T-helper 22 cell (primary cell): ENCODE measurements at regions not wholly inside any gene's neighbourhood (a gene's known extent, or its start where the extent isn't known, plus 50 kb on each side); places are given as distances from the start of the nearest gene placed in this dataset.
"Not testable (repeated sequence)": the region's sequence is repeated elsewhere in the genome, so short reads cannot be mapped to it uniquely, and the experiment has no call there.

Experiments used
- DNase-seq: peaks from one replicate; pipeline ENCODE4 v3.0.0-alpha.2; 2020; ENCODE audit warnings: low read depth

GRCh38 chr18:59057969-59058368 lies 81.7 kb upstream of the SEC11C start:
- DNase-seq: no peak

- no peak for DNase-seq
Measured at GRCh38 chr18:59059140-59059539, 80.5 kb upstream of the SEC11C start.

GRCh38 chr18:59060551-59060950 lies 79.1 kb upstream of the SEC11C start:
- no peak for DNase-seq

GRCh38 chr18:59061914-59062642 lies 77.6 kb upstream of the SEC11C start:
- DNase-seq: no peak

- DNase-seq: no peak
Measured at GRCh38 chr18:59062643-59063006, 77.1 kb upstream of the SEC11C start.

GRCh38 chr18:59063300-59063906 lies 76.3 kb upstream of the SEC11C start:
- DNase-seq: no peak

- no peak for DNase-seq
Measured at GRCh38 chr18:59063912-59064311, 75.8 kb upstream of the SEC11C start.

- no peak for DNase-seq
Measured at GRCh38 chr18:59065684-59066083, 74.0 kb upstream of the SEC11C start.

GRCh38 chr18:59067873-59068272 lies 71.8 kb upstream of the SEC11C start:
- DNase-seq: no peak

- DNase-seq: no peak
Measured at GRCh38 chr18:59068276-59069071, 71.2 kb upstream of the SEC11C start.

GRCh38 chr18:59070181-59070912 lies 69.3 kb upstream of the SEC11C start:
- peak; percentile 34 for DNase-seq

GRCh38 chr18:59072727-59073421 lies 66.8 kb upstream of the SEC11C start:
- DNase-seq: no peak

- DNase-seq: no peak
Measured at GRCh38 chr18:59075923-59076322, 63.8 kb upstream of the SEC11C start.

- DNase-seq: no peak
Measured at GRCh38 chr18:59079264-59079663, 60.4 kb upstream of the SEC11C start.

- not testable (repeated sequence) for DNase-seq
Measured at GRCh38 chr18:59079687-59080501, 59.8 kb upstream of the SEC11C start.

- no peak for DNase-seq
Measured at GRCh38 chr18:59083136-59083818, 56.4 kb upstream of the SEC11C start.

- DNase-seq: no peak
Measured at GRCh38 chr18:59085126-59085794, 54.4 kb upstream of the SEC11C start.

GRCh38 chr18:59085797-59086196 lies 53.9 kb upstream of the SEC11C start:
- DNase-seq: no peak

GRCh38 chr18:59086522-59086921 lies 53.2 kb upstream of the SEC11C start:
- DNase-seq: no peak

- DNase-seq: no peak
Measured at GRCh38 chr18:59087391-59087790, 52.3 kb upstream of the SEC11C start.
